IMR-90 (cell line): ENCODE measurements at regions not wholly inside any gene's neighbourhood (a gene's known extent, or its start where the extent isn't known, plus 50 kb on each side); places are given as distances from the start of the nearest gene placed in this dataset.

ENCODE experiments used
- CHD1 ChIP-seq: IDR thresholded peaks from 2 replicates; pipeline ENCODE4 v1.6.1; 2012; ENCODE audit warnings: low read depth, low read length, improper control_type of control experiment
- POLR2A ChIP-seq: IDR thresholded peaks from 2 replicates; pipeline ENCODE4 v1.6.1; 2012; ENCODE audit warnings: mild to moderate bottlenecking, low read depth, low read length

DNA sequence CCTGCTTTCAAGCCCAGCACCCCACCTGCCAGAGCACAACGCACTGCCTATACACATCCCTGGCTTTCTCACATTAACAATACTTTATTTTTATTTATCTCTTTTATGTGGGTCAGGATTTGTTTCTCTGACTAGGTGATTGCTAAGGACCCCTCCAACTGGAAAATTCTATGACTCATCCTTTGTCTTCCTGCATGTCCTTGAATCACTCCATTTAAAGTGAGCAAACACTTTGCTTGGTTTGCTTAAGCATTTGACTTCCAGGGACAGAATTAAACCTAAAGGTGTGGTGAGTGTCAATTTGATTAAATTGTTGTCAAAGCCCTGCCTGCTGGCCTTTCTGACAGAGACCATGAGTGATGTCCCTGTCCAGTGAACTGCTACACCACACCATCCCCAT is 536.5 kb upstream of the BRINP1 start:
- TF ChIP-seq CHD1, result no peak
- no peak for TF ChIP-seq POLR2A
